Panc1 (cell line): ENCODE measurements at regions not wholly inside any gene's neighbourhood (a gene's known extent, or its start where the extent isn't known, plus 50 kb on each side); places are given as distances from the start of the nearest gene placed in this dataset.
A peak's percentile ranks its signal among the peaks of the same experiment; 100 is the strongest.
"Not testable (repeated sequence)": the region's sequence is repeated elsewhere in the genome, so short reads cannot be mapped to it uniquely, and the experiment has no call there.

Source experiments
- ATAC-seq: fragments of 200-7000 bp; cut with Tn5 transposase; 2 replicates; pipeline ENCODE4 v1.9.1; 2020; ENCODE audit warnings: mild to moderate bottlenecking, moderate library complexity
- BruUV-seq: library from RNA; stranded (reverse); fragments of 400-500 nt; replicated peaks from 2 replicates; lab custom pipeline; 2021; lab: Mats Ljungman, UMichigan
- CTCF ChIA-PET: fragments of 300-600 bp; sonication (Branson Sonifier 250); formaldehyde crosslinking; loops from one replicate; lab custom pipeline; 2022; ENCODE audit warnings: antibody characterized with exemption; lab: Charles Lee
- POLR2A ChIA-PET: fragments of 300-600 bp; sonication (Branson Sonifier 250); formaldehyde crosslinking; loops from one replicate; lab custom pipeline; 2022; ENCODE audit warnings: antibody characterized with exemption; lab: Charles Lee
- DNase-seq: peaks from one replicate; pipeline ENCODE4 v3.0.0-alpha.2; 2010; ENCODE audit warnings: low read depth, low spot score
- H3K27ac ChIP-seq: 2 replicates; pipeline ENCODE4 v1.5.1; 2011; ENCODE audit warnings: mild to moderate bottlenecking, low read length, inconsistent platforms
- H3K27me3 ChIP-seq: fragments of 200-500 bp; sonication (Bioruptor generic); 2 replicates; pipeline ENCODE4 v1.6.0; 2014; ENCODE audit warnings: low read length, inconsistent platforms; ENCODE audit not compliant: control insufficient read depth, insufficient read depth
- H3K36me3 ChIP-seq: fragments of 200-500 bp; sonication (Bioruptor generic); 2 replicates; pipeline ENCODE4 v1.5.1; 2014; ENCODE audit warnings: inconsistent platforms, mild to moderate bottlenecking, low read length, moderate library complexity; ENCODE audit not compliant: control insufficient read depth, insufficient read depth
- H3K4me1 ChIP-seq: 2 replicates; pipeline ENCODE4 v1.5.1; 2011; ENCODE audit warnings: inconsistent platforms, mild to moderate bottlenecking, low read length, moderate library complexity; ENCODE audit not compliant: control insufficient read depth, insufficient read depth
- H3K4me3 ChIP-seq, 2 experiments: 2 replicates each; pipeline ENCODE4 v1.5.1; 2011 to 2012; ENCODE audit warnings: low read depth in 2 of 2, low read length in 2 of 2, mild to moderate bottlenecking in 2 of 2, inconsistent platforms in 1 of 2, moderate library complexity in 1 of 2
- H3K9me3 ChIP-seq: fragments of 200-500 bp; sonication (Bioruptor generic); 2 replicates; pipeline ENCODE4 v1.5.1; 2014; ENCODE audit warnings: low read depth, mild to moderate bottlenecking, inconsistent platforms, low read length, moderate library complexity; ENCODE audit not compliant: control insufficient read depth, insufficient read depth
- CTCF ChIP-seq: fragments of 450-650 bp; IDR thresholded peaks from 2 replicates; pipeline ENCODE4 v1.5.1; 2017; ENCODE audit warnings: mild to moderate bottlenecking
- POLR2AphosphoS5 ChIP-seq: IDR thresholded peaks from 2 replicates; pipeline ENCODE4 v1.6.1; 2012; ENCODE audit warnings: mild to moderate bottlenecking, low read depth, low read length, moderate library complexity
- REST ChIP-seq, 2 experiments: IDR thresholded peaks; 2 replicates each; pipeline ENCODE4 v1.6.1; 2011 to 2012; ENCODE audit warnings: low read depth in 2 of 2, control low read depth in 1 of 2, low read length in 1 of 2, mild to moderate bottlenecking in 1 of 2, moderate library complexity in 1 of 2; ENCODE audit not compliant: insufficient read depth in 1 of 2
- SIN3A ChIP-seq: IDR thresholded peaks from 2 replicates; pipeline ENCODE4 v1.6.1; 2012; ENCODE audit warnings: low read depth, mild to moderate bottlenecking, low read length, moderate library complexity, borderline replicate concordance; ENCODE audit not compliant: insufficient read depth
- TCF7L2 ChIP-seq: IDR thresholded peaks from 2 replicates; pipeline ENCODE4 v1.6.1; 2011; ENCODE audit warnings: mild to moderate bottlenecking, low read depth, low read length, inconsistent platforms
- in situ Hi-C: cut with HindIII; loops from 2 replicates; pipeline ENCODE4 v1.10.0; 2016; ENCODE audit warnings: low sequenced_read_pairs, low pct_unique_long_range_greater_than_20kb
- intact Hi-C: fragments of 100-400 bp; cut with micrococcal nuclease; formaldehyde crosslinking; loops from one replicate; pipeline ENCODE4 v1.10.0; 2022; ENCODE audit not compliant: unreplicated experiment

GRCh38 chr1:38772953-38773352 lies 86.6 kb downstream of the RRAGC start:
- H3K4me3 ChIP-seq = no peak overlapping the region
- ATAC-seq = no peak
- CTCF ChIA-PET = no interaction called here
- DNase-seq = no peak
- H3K4me1 ChIP-seq = no peaks in the 10 kb centered on the region
- in situ Hi-C loops = no loop called here
- intact Hi-C loops = no loop called here
- peaks cover under 1% of the 10 kb centered on the region; the same call in 1 of the 2 replicates for H3K27me3 ChIP-seq
- POLR2A ChIA-PET = no interaction called here
- no peak overlapping the region for H3K27ac ChIP-seq
- TF ChIP-seq TCF7L2 (no peak), POLR2AphosphoS5 (no peak), CTCF (no peak), REST (IDR thresholded peaks at IDR 0.05; ENCODE audit: insufficient read depth in 1 of 2, low read depth in 2 of 2, low read length in 1 of 2) (no peak), SIN3A (no peak)
- BruUV-seq = no TSS peak
- H3K9me3 ChIP-seq = no peaks in the 10 kb centered on the region
- H3K36me3 ChIP-seq = no peaks in the 10 kb centered on the region

GRCh38 chr1:38772026-38772425 lies 87.5 kb downstream of the RRAGC start:
- ChIA-PET CTCF (no interaction called here), POLR2A (no interaction called here)
- Histone ChIP-seq H3K9me3 (no peaks in the 10 kb centered on the region), H3K4me3 (no peak overlapping the region), H3K4me1 (no peaks in the 10 kb centered on the region), H3K27ac (no peak overlapping the region), H3K36me3 (no peaks in the 10 kb centered on the region), H3K27me3 (peaks cover 5% of the 10 kb centered on the region)
- DNase-seq = no peak
- ATAC-seq = peak; percentile 45; the same call in 1 of the 2 replicates
- intact Hi-C loops (no loop called here), in situ Hi-C loops (no loop called here)
- TF ChIP-seq CTCF = no peak
- no peak for TF ChIP-seq SIN3A
- TF ChIP-seq REST (IDR thresholded peaks at IDR 0.05; ENCODE audit: insufficient read depth in 1 of 2, low read depth in 2 of 2, low read length in 1 of 2) = no peak
- no peak for TF ChIP-seq TCF7L2
- no peak for TF ChIP-seq POLR2AphosphoS5
- BruUV-seq = no TSS peak

GRCh38 chr1:38770516-38771173 lies 88.9 kb downstream of the RRAGC start:
- H3K27ac ChIP-seq, H3K27me3 ChIP-seq, BruUV-seq, H3K36me3 ChIP-seq, CTCF ChIA-PET, H3K4me1 ChIP-seq, intact Hi-C loops, H3K9me3 ChIP-seq, ATAC-seq, H3K4me3 ChIP-seq, DNase-seq, in situ Hi-C loops, POLR2A ChIA-PET: not testable (repeated sequence)
